ENCODE measurements at regions not wholly inside any gene's neighbourhood (a gene's known extent, or its start where the extent isn't known, plus 50 kb on each side); places are given as distances from the start of the nearest gene placed in this dataset.

GRCh38 chr5:159427180-159428012, 97.1 kb upstream of the IL12B start:
- no peaks in the 10 kb centered on the region for H3K4me1 ChIP-seq
- H3K9me3 ChIP-seq: no peaks in the 10 kb centered on the region
- H3K36me3 ChIP-seq: no peaks in the 10 kb centered on the region
- H3K27me3 ChIP-seq: no peaks in the 10 kb centered on the region
- H3K4me3 ChIP-seq: no peak overlapping the region
- DNase-seq: no peak
- H3K27ac ChIP-seq: no peak overlapping the region
- no peak for TF ChIP-seq POLR2A (IDR thresholded peaks at IDR 0.05)
- no peak for TF ChIP-seq CTCF (IDR thresholded peaks at IDR 0.05)

DNA sequence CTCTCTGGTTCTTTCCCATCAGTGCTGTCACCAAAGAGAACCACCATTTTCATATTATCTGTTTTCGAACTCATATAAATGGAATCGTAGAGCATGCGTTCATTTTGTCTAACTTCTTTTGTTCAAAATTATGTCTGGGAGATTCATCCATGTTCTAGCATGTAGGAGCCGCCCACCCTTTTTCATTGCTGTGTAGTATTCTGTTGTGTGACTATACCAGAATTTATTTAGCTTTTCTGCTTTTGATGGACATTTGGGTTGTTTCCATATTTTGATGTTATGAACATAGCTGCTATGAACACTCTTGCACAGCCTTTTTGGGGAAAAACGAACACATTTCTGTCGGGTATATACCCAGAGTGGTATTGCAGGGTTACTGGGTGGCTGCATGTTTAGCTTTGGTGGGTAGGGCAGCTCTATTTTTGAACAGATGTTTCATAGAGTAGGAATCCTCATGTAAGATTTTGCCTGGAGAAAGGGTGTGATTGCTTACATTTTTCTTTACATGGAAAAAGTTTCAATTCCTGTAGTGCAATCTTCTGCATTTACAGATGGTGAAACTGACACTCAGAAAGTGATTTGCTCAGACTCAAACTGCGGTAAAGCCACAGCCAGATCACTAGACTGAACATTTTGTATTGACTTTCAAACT, 100.2 kb upstream of the IL12B start:
- Histone ChIP-seq H3K9me3 (no peaks in the 10 kb centered on the region), H3K27ac (no peak overlapping the region), H3K4me1 (no peaks in the 10 kb centered on the region), H3K36me3 (no peaks in the 10 kb centered on the region), H3K4me3 (no peak overlapping the region), H3K27me3 (no peaks in the 10 kb centered on the region)
- no peak for DNase-seq
- TF ChIP-seq POLR2A (IDR thresholded peaks at IDR 0.05): no peak
- TF ChIP-seq CTCF (IDR thresholded peaks at IDR 0.05): no peak

GRCh38 chr5:159435855-159436254, 105.6 kb upstream of the IL12B start:
- Histone ChIP-seq H3K4me1 (no peaks in the 10 kb centered on the region), H3K27ac (no peak overlapping the region), H3K4me3 (no peak overlapping the region), H3K36me3 (no peaks in the 10 kb centered on the region), H3K27me3 (no peaks in the 10 kb centered on the region), H3K9me3 (no peaks in the 10 kb centered on the region)
- no peak for TF ChIP-seq POLR2A (IDR thresholded peaks at IDR 0.05)
- no peak for TF ChIP-seq CTCF (IDR thresholded peaks at IDR 0.05)
- no peak for DNase-seq

DNA sequence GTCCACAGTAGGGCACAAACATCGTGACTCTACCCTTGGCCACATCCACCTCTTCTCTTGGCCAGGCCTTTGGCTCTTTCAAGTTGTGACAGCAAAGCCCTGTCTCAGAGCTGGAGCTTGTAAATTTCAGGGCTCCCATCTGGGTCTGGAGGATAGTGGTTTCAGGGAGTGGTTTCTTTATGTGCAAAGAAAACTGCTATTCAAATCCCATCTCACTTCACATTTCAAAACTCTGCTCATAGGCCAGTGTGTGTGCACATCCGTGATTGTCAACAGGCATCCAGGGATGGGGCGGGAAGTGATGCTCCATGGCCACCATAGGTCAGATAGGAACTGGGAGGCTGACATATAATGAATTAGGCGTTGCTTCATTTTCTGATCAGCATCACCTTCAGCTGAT, 107.8 kb upstream of the IL12B start:
- TF ChIP-seq CTCF (IDR thresholded peaks at IDR 0.05): no peak
- no peak for TF ChIP-seq POLR2A (IDR thresholded peaks at IDR 0.05)
- H3K9me3 ChIP-seq: no peaks in the 10 kb centered on the region
- no peak for DNase-seq
- no peaks in the 10 kb centered on the region for H3K27me3 ChIP-seq
- no peak overlapping the region for H3K4me3 ChIP-seq
- H3K27ac ChIP-seq: no peak overlapping the region
- H3K4me1 ChIP-seq: no peaks in the 10 kb centered on the region
- H3K36me3 ChIP-seq: no peaks in the 10 kb centered on the region

- Histone ChIP-seq H3K4me1 (no peaks in the 10 kb centered on the region), H3K4me3 (no peak overlapping the region), H3K36me3 (no peaks in the 10 kb centered on the region), H3K9me3 (no peaks in the 10 kb centered on the region), H3K27me3 (no peaks in the 10 kb centered on the region), H3K27ac (no peak overlapping the region)
- TF ChIP-seq POLR2A (IDR thresholded peaks at IDR 0.05): no peak
- TF ChIP-seq CTCF (IDR thresholded peaks at IDR 0.05): no peak
- DNase-seq: no peak
These were observed 108.7 kb upstream of the IL12B start for GRCh38 chr5:159439002-159439401.
